ENCODE measurements at regions not wholly inside any gene's neighbourhood (a gene's known extent, or its start where the extent isn't known, plus 50 kb on each side); places are given as distances from the start of the nearest gene placed in this dataset.

DNA sequence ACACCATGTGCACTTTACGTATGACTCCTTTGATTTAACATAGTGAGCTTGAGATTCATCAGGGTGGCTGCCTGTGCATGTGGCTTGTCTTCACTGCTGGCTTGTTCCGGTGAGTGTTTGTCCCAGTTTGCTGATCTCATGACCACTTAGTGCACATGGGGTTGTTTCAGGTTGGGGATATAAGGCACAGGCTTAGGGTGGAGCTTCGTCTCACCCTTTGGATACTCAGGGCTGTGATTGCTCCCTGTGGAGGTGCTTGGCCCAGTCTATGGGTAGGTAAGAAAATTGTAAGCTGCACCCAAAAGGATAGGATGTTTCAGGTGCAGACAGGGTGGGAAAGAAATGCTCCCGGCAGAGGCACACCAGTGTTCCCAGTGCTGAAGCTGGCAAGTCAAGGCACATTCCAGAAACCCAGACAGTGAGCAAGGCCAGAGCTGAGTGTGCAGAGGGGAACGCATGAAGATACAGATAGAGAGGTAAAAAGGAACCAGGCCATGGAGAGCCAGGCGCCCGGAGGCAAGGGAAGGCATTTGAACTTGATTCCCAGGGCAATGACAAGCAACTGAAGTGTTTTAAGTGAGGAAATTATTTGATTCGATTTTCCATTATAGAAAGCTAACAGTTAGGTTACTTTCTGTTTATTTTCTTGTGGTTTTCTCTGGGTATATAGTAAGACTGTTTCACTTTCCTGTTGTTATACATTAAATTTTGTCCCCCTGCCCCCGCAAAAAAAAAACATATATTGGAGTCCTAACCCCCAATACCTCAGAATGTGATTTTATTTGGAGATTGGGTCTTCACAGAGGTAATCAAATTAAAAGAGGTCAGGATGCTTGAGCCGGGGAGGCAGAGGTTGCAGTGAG is 289.8 kb upstream of the KLF6 start:
- no peak for DNase-seq (ENCODE audit: low spot score)

DNA sequence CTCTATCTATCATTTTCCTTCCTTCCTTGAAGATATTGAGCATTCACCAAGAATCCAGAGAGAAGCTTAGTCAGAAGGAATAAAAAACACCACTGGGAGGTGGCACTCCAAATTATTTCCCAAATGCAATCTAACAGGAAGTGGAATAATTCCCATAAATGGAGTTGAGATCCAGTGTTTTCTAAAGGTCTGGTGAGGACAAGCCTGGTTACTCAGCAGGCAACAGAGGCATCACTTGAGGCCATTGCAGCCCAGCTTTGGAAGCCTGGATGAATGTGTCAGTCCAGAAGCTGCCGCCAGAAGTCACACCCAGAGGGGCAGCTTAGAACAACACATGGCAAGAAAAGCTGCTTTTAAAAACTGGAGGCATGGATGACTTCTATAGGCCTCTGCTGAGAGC is 288.9 kb upstream of the KLF6 start:
- no peak for DNase-seq (ENCODE audit: low spot score)

DNA sequence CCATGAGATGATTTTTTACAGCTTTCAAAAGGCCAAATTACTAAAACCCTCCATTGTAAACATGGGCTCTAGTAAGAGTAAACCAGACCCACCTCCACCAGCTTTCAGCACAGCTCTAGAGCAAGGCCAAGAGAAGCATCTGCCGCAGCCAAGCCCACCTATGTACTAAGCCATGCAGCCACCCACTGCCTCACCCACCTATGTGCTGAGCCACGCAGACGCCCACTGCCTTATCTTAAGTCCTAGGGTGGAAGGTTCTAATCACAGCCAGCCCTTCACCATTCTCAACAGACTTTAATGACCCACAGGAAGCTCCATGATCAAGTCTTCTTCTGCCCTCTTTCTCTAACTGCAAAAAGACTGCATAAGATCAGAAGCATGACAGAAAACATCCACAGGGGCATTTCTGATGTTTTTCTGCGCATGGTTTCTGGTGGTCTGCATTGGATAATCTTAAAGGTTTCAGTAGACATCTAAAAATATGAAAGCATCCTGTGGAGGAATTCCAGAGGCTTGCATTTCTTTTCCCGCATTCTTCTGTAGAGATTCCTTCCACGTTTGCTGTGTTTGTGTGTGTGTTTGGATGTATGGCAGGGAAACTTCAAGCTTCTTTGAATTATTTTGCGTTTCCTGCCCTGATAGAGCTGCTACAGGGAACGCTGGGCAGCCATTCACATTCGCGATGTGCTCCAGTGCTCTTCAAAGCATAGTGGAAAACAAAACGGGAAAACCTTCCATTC is 286.1 kb upstream of the KLF6 start:
- DNase-seq (ENCODE audit: low spot score) = no peak

DNA sequence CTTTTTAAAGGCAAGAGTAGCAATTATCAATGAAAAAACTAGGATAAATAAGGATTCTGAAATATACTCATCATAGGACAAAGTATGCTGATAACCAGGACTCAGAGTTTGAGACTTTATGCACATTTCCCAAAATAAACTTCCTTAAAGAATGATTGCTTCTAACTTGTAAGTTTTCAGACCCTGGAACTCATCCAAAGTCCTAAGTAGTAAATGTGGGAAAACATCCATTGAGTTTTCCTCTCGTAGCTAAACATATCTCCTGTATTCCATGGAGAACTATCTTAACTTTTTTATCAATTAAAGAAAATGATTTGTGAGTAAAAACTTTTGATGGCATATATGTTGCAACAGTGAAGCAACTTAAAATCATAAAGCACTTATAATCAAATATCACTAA is 285.2 kb upstream of the KLF6 start:
- no peak for DNase-seq (ENCODE audit: low spot score)

DNA sequence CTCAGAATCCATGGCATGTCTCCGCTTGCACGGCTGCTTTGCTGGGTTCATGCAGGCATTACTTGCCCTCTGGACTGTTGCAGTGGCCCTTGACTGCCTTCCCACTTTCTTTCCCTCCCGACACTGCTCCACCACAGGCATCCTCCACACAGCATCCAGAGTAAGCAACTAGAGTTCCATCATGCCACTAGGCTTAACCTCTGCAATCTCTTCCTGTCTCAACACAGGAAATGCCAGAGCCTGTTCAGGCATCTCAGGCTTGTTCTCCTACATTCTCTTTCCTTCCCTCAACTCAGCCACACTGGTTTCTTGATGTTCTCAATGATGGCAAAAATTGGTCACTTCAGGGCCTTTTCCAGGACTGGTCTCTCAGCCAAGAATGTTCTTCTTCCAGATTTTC is 284.5 kb upstream of the KLF6 start:
- DNase-seq (ENCODE audit: low spot score) = no peak

DNA sequence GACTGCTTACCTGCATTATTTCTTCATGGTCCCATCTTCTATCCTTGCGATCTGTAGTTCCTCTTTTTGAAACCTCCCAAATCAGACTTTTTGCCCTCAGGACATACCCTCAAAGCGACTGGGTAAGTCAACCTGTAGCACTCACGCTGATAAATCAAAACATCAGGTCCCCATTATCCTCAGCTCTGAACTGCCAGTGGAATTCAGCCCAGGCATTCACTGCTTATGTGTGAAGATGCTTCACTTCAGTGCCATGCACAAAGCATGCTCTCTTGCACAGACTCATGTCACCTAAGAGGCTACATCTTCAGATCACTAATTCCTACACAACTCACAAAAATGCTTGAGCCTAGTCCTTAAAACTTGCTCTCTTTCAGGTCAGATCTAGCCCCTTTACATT is 283.6 kb upstream of the KLF6 start:
- no peak for DNase-seq (ENCODE audit: low spot score)

DNA sequence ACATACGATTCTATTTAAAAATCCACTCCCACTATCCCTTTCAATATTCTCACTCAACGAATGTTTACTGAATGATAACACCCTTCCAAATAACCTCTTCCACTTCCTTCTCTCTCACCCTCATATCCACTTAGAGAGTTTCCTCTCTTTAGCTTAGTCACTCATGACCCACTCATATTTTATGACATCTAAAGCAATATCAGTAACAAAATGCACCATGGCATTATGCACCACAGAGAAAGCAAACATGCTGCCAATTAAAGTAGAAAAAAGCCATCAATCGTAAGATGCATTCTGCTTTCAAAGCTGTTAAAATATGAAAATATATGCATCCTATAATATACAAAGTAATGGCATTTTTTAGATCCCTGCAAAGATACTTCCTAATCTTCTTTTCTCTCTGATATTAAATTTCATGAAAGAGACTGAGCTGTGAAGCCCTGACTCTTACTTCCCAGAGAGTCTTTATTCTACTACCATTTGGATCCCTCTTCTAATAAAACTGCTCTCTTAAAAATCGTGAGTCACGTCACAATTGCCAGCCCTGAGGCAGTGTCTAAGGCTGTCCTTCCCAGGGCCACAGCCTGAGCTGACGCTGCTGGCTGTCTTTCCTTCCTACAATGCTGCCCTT is 283.0 kb upstream of the KLF6 start:
- DNase-seq (ENCODE audit: low spot score) = no peak

DNA sequence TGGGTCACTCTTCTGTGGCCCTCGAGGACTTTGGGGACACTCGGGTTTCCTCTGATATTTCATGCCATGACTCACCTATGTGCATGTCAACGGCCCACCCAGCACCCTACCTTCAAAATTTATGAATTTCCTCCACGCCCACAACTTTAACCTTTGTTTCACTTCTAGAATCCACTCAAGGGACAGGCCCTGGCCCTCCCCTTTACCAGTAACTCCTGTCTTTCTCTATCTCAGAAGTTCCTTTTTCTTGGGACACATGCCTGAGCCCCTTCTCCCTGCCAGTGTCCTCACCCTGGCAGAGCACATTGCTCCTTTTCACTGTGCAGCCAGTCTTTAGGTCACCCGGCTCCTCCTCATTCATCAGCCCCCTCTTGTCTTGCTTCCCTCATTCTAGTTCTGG is 282.5 kb upstream of the KLF6 start:
- no peak for DNase-seq (ENCODE audit: low spot score)

DNA sequence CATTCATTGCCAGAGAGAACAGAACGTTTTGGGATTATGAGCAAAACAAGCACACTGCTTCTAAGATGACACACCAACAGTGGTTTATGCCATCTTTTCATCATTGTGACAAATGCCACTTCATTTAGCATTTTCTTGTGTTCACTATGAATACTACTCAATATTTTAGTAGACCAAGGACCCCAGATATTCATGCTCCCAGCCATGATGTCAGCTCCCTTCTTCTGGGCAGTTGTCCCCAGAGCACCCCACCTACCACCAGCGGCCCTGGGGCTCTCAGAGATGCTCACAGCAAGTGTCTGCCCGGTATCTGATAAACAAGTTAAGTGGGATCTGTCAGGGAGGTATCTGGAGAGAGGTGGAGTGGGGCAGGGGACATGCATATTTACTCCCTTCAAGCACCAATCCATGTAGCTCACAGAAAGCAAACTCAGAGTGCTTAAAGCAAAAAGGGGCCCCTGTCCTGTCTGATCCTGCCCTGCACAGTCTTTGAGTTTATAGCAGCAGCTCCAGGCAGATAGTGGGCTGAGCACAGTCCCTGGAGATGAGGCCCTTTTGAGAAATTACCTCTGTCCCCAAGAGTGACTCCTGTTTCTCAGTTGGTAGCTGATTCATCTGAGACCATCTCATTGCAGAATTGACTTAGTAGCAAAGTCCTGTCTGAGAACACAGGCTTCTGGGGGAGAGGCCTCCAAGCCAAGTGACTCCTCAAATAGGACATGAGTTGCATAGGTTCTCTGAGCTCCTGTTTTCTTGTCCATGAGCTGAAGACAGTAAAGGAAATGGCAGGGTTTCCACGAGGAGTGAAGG is 281.8 kb upstream of the KLF6 start:
- no peak for DNase-seq (ENCODE audit: low spot score)

DNA sequence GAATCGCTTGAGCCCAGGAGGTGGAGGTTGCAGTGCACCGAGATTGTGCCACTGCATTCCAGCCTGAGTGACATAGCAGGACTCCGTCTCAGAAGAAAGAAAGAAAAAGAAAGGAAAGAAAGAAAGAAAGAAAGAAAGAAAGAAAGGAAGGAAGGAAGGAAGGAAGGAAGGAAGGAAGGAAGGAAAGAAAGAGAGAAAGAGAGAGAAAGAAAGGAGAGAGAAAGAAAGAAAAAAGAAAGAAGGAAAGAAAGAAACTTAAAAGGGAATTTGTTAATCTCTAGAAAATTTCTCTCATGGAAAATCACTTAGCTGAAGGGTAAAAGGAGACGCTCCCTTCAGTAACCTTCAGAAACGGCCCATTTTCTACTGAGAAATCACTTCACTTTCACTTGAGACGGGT is 279.5 kb upstream of the KLF6 start:
- no peak for DNase-seq (ENCODE audit: low spot score)

DNA sequence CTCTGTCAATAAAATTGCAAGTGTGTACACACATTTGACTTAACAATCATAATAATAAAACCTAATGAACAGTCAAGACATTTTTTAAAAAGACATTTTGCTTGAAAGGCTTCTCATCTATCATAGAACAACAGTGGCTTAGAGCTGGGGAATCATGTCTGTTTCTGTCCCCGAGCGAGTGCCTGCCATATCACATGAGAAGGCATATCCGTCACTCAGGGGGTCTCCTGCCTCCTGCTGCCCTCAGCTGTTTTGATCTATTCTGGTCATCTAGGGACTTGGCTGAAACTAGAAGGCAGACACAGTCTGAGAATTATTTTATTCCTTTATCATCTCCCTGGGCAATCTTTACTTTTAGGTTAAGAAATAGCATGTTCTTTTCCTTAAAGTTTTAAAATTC is 278.7 kb upstream of the KLF6 start:
- DNase-seq (ENCODE audit: low spot score) = no peak

DNA sequence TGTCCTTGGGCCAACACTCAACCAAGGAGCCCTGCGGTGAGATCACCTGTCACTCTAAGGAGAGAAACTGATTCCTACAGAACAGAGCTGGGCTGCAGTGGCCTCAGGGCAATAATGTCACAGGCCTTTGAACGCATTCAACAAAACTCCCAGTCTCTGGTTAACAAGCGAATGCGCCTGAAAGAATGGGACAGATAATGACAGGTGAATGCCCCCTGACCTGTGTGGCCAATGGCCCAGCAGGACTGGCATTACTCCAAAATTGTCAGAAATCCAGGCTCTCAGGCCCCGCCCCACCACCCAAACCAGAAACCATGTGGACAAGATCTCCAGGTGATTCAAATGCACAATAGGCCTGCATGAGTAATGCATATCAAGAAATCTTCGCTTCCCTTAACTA is 277.7 kb upstream of the KLF6 start:
- no peak for DNase-seq (ENCODE audit: low spot score)

DNA sequence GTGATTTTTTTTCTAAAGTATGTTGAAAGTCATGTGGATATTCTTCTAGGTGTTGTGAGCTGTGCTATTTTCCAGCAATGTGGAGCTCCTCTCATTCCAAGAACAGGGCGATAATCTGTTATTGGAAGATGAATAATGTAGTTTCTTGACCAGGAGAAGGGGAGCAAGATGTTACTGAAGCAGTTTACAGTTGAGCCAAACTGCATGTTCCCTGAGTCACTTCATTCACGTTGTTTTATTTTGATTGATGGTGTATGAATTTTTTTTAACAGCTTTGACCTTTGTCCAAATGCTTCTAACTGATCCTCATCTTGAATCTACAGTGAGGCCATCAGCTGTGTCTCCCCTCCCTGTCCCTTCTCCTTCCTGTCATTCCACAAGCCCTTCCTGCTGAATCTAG is 277.1 kb upstream of the KLF6 start:
- no peak for DNase-seq (ENCODE audit: low spot score)

DNA sequence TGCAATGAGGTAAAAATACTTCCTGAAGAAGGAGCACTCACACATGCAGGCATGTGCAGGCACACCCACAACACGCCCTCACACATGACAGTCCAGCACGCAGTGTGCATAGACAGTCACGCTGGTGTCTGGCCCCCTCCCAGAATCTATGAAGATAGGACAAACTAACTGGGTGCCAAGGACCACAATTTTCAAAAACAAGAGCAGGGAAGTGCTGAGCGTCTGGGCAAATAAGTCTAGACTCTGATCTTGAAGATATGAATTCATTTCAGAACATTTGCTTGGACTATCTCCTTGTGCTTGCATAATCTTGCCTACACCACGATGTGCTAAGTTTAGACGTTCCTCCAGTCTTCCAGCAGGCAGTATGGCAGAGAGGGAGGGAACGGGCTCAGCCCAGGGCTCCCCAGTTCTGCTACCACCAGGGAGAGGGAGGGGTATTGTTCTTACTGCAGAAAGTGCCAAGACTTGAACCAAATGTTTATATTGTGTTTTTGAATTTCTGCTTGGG is 276.5 kb upstream of the KLF6 start:
- no peak for DNase-seq (ENCODE audit: low spot score)

DNA sequence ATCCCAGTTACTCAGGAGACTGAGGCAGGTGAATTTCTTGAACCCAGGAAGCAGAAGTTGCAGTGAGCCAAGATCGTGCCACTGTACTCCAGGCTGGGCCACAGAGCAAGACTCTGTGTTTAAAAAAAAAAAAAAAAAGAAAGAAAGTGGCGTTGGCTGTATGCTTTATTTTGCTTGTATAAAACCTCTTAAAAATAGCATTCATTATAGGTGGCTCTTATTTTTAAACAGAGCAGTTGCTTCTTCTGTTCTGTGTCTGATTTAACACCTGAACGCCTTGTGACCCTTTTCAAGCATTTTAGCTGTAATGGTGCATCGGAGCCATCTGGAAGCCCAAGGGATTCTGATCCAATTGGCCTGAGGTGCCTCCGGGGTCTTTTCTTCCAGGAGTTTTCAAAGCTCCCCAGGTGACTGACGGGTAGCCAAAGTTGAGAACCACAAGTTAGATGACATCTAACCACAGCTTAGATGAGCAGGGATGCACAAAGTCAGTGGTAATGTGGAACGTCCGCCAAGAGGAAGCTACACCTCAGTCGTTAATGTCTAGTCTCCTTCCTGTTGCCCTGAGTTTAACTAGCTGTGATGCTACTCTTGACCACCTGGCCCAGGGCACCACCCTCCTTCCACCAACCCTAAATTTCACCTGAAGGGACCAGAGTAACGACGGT is 274.6 kb upstream of the KLF6 start:
- DNase-seq (ENCODE audit: low spot score) = no peak

DNA sequence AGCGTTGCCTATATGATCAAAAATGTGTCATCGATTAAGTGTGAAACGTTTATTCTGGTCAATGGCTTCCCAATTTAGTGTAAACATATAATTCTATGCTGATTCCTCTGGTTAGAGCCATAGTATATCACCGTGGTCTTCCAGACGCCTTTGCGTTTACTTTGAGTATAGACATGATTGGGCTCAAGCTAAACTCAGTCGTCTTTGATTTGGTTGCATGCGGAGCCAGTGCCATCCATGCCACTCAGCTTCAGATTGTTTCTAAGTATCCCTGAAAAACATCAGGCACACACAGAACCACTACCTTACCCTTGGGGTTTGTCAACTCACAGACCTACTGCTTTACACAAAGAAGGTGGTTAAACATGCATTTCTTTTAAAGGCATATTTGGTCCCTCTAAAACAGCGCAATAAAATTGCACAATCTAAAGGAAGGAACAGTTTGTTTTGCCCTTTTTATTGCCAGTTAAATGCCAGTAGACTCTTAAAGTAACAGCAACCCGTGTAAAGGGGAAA is 273.6 kb upstream of the KLF6 start:
- no peak for DNase-seq (ENCODE audit: low spot score)

DNA sequence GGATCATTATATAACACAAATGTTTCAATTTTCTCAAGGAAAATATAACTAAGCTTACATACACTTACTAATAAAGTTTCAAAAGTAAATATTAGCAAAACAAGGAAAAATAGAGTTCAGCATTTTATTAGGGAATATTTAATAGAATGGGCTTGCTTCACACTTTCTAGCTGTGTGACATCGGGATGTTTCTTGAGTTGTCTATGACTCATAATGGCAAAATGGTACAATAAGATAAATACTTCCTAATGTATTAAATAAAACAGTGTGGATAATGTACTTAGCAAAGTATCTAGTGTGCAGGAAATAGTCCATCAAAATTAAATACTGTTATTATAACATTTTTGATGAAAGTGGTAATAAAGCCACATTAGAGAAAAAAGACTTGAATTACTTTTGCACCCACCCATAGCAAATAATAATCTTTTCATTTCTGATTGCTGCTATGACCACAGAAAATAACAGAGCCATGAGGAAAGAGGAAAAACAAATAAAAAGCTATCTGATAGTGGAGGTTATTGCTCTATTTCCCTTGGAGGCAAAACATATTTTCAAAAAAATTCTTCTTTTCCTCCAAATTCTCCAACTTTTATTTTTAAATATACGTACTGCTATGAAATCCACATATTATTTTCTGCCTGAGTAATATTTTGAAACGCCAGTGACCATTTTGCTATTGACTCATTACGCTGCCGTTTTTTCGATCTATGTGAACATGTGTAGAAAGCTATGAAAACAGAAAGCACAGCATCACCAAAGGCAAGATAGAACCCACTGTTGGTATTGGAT is 272.9 kb upstream of the KLF6 start:
- DNase-seq (ENCODE audit: low spot score) = no peak

DNA sequence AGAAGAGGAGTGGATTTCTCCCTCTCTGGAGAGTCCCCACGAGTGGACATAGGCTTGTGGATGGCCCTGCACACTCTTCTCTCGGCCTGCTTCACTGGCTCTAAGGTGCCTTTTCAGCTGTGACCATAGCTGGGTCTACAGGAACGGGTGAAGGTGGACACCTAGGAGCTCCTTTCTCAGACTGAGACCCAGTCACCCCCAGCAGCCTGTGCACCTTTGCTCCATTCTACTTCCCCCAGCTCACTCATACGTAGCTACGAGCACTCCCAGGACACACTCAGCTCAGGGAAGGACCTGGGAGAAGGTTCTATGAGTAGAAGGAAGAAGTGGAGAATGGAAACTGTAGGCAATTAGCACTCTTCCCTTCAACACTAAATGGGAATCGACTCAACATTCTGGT is 272.0 kb upstream of the KLF6 start:
- DNase-seq (ENCODE audit: low spot score) = no peak

DNA sequence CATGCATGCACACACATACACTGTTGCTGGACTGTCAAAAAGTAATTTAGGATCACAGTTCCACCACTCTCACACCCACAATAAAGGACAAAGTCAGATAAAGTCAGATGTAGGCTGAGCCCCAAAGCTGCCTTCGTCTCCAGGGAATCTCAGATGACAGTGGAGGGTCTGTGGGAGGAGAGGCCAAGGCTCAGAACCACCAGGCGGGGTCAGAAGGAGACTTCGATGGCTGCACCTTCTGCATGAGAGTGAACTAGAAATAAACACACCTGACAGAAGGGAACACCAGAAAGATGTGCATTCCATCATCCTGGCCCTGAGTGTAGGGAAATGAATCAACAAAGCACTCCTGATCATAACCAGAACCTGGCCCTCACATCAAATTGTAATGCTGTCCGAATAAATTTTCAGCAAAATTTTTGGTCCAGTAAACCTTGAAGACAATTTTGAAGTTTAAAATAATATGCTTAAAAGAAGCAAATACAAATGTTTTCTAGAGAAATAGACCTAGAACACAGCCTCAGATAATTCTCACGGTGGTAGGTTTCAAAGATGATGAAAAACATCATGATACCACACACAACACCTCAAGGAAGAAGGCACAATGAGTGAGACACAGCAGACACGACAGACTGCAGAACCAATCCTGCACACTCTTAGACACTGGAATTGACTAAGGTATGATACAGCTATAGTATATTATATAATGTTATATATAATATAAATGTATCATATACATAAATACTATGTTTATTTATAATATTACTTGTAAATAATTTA is 269.8 kb upstream of the KLF6 start:
- DNase-seq (ENCODE audit: low spot score) = no peak

DNA sequence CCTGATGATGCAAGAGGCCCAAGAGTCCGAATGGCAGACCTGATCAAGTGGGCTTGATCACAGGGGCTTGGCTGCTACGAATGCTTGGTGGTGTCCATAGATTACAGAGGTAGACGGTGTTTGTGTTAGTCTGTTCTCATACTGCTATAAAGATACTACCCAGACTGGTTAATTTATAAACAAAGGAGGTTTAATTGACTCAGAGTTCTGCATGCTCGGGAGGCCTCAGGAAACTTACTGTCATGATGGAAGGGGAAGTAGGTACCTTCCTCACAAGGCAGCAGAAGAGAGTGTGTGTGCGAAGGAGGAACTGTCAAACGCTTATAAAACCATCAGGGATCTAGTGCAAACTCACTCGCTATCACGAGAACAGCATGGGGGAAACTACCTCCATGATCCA is 268.9 kb upstream of the KLF6 start:
- DNase-seq (ENCODE audit: low spot score) = no peak

Measured in RKO (cell line).